HEK293 (cell line): ENCODE measurements at regions not wholly inside any gene's neighbourhood (a gene's known extent, or its start where the extent isn't known, plus 50 kb on each side); places are given as distances from the start of the nearest gene placed in this dataset.

Experiments used
- GFI1B ChIP-seq: fragments of 450-650 bp; formaldehyde crosslinking; IDR thresholded peaks from 2 replicates; pipeline ENCODE4 v1.5.1; 2016; ENCODE audit warnings: missing biosample characterization, missing genetic modification characterization
- SP2 ChIP-seq: fragments of 450-650 bp; formaldehyde crosslinking; IDR thresholded peaks from 2 replicates; pipeline ENCODE4 v1.5.1; 2016; ENCODE audit warnings: missing biosample characterization, missing genetic modification characterization
- TCF7L2 ChIP-seq: IDR thresholded peaks from 2 replicates; pipeline ENCODE4 v1.6.1; 2011; ENCODE audit warnings: low read depth, mild to moderate bottlenecking, inconsistent platforms, low read length, moderate library complexity, borderline replicate concordance
- ZBTB21 ChIP-seq: fragments of 450-650 bp; formaldehyde crosslinking; IDR thresholded peaks from 2 replicates; pipeline ENCODE4 v1.5.1; 2017; ENCODE audit warnings: missing biosample characterization, missing genetic modification characterization
- ZFP37 ChIP-seq: fragments of 450-650 bp; formaldehyde crosslinking; IDR thresholded peaks from 2 replicates; pipeline ENCODE4 v1.5.1; 2016; ENCODE audit warnings: missing biosample characterization, missing genetic modification characterization
- ZNF560 ChIP-seq: fragments of 450-650 bp; formaldehyde crosslinking; IDR thresholded peaks from 2 replicates; pipeline ENCODE4 v1.5.1; 2017; ENCODE audit warnings: missing biosample characterization, missing genetic modification characterization, borderline replicate concordance
- ZNF768 ChIP-seq: fragments of 450-650 bp; formaldehyde crosslinking; IDR thresholded peaks from 2 replicates; pipeline ENCODE4 v1.5.1; 2018; ENCODE audit warnings: missing biosample characterization, mild to moderate bottlenecking, missing genetic modification characterization
- ZNF776 ChIP-seq: fragments of 450-650 bp; formaldehyde crosslinking; IDR thresholded peaks from 2 replicates; pipeline ENCODE4 v1.5.0; 2017; ENCODE audit warnings: missing biosample characterization, missing genetic modification characterization, borderline replicate concordance
- TF ChIP-seq, protein P1 (sequence below): fragments of 450-650 bp; formaldehyde crosslinking; IDR thresholded peaks from 2 replicates; pipeline ENCODE4 v1.5.1; 2016; ENCODE audit warnings: missing biosample characterization, missing genetic modification characterization
- TF ChIP-seq, protein P2 (sequence below): IDR thresholded peaks from 2 replicates; pipeline ENCODE4 v1.6.1; 2011; ENCODE audit warnings: mild to moderate bottlenecking, low read depth, low read length, borderline replicate concordance
- TF ChIP-seq, protein P3 (sequence below): fragments of 450-650 bp; formaldehyde crosslinking; IDR thresholded peaks from 2 replicates; pipeline ENCODE4 v1.5.1; 2016; ENCODE audit warnings: missing biosample characterization, missing genetic modification characterization, borderline replicate concordance
- TF ChIP-seq, protein P4 (sequence below): fragments of 450-650 bp; formaldehyde crosslinking; IDR thresholded peaks from 2 replicates; pipeline ENCODE4 v1.5.1; 2016; ENCODE audit warnings: missing biosample characterization, missing genetic modification characterization
- TF ChIP-seq, protein P5 (sequence below): fragments of 450-650 bp; formaldehyde crosslinking; IDR thresholded peaks from 2 replicates; pipeline ENCODE4 v1.5.1; 2016; ENCODE audit warnings: missing biosample characterization, missing genetic modification characterization, low read depth

DNA sequence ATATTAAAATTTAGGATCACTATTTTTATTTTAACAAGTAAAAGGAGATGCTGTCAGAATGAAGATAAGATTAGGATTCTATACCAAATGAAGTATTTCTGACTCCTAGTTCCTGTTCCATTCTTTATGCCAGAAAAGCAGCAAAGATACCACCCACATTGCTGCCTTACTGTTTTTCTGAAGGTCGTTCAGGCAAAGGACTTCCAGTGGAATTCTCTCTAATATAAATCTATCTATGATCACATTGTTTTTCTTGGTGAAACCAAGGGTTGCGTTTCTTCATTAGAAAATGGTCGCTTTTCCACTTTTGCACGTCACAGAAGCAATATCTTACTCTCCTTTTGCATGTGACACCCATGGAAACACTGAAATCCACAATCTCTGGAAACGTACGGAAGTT lies 594.8 kb upstream of the ADGRL2 start:
- TF ChIP-seq GFI1B, result no peak
- TF ChIP-seq, protein P1, sequence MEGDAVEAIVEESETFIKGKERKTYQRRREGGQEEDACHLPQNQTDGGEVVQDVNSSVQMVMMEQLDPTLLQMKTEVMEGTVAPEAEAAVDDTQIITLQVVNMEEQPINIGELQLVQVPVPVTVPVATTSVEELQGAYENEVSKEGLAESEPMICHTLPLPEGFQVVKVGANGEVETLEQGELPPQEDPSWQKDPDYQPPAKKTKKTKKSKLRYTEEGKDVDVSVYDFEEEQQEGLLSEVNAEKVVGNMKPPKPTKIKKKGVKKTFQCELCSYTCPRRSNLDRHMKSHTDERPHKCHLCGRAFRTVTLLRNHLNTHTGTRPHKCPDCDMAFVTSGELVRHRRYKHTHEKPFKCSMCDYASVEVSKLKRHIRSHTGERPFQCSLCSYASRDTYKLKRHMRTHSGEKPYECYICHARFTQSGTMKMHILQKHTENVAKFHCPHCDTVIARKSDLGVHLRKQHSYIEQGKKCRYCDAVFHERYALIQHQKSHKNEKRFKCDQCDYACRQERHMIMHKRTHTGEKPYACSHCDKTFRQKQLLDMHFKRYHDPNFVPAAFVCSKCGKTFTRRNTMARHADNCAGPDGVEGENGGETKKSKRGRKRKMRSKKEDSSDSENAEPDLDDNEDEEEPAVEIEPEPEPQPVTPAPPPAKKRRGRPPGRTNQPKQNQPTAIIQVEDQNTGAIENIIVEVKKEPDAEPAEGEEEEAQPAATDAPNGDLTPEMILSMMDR (tag by site-specific recombination), result no peak
- TF ChIP-seq SP2 (tag by site-specific recombination), result no peak
- no peak for TF ChIP-seq ZNF768
- no peak for TF ChIP-seq ZNF560 (tag by site-specific recombination)
- no peak for TF ChIP-seq ZBTB21 (tag by site-specific recombination)
- TF ChIP-seq, protein P2, sequence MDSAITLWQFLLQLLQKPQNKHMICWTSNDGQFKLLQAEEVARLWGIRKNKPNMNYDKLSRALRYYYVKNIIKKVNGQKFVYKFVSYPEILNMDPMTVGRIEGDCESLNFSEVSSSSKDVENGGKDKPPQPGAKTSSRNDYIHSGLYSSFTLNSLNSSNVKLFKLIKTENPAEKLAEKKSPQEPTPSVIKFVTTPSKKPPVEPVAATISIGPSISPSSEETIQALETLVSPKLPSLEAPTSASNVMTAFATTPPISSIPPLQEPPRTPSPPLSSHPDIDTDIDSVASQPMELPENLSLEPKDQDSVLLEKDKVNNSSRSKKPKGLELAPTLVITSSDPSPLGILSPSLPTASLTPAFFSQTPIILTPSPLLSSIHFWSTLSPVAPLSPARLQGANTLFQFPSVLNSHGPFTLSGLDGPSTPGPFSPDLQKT, result no peak
- no peak for TF ChIP-seq ZFP37 (tag by site-specific recombination)
- no peak for TF ChIP-seq ZNF776 (tag by site-specific recombination)
- TF ChIP-seq, protein P3, sequence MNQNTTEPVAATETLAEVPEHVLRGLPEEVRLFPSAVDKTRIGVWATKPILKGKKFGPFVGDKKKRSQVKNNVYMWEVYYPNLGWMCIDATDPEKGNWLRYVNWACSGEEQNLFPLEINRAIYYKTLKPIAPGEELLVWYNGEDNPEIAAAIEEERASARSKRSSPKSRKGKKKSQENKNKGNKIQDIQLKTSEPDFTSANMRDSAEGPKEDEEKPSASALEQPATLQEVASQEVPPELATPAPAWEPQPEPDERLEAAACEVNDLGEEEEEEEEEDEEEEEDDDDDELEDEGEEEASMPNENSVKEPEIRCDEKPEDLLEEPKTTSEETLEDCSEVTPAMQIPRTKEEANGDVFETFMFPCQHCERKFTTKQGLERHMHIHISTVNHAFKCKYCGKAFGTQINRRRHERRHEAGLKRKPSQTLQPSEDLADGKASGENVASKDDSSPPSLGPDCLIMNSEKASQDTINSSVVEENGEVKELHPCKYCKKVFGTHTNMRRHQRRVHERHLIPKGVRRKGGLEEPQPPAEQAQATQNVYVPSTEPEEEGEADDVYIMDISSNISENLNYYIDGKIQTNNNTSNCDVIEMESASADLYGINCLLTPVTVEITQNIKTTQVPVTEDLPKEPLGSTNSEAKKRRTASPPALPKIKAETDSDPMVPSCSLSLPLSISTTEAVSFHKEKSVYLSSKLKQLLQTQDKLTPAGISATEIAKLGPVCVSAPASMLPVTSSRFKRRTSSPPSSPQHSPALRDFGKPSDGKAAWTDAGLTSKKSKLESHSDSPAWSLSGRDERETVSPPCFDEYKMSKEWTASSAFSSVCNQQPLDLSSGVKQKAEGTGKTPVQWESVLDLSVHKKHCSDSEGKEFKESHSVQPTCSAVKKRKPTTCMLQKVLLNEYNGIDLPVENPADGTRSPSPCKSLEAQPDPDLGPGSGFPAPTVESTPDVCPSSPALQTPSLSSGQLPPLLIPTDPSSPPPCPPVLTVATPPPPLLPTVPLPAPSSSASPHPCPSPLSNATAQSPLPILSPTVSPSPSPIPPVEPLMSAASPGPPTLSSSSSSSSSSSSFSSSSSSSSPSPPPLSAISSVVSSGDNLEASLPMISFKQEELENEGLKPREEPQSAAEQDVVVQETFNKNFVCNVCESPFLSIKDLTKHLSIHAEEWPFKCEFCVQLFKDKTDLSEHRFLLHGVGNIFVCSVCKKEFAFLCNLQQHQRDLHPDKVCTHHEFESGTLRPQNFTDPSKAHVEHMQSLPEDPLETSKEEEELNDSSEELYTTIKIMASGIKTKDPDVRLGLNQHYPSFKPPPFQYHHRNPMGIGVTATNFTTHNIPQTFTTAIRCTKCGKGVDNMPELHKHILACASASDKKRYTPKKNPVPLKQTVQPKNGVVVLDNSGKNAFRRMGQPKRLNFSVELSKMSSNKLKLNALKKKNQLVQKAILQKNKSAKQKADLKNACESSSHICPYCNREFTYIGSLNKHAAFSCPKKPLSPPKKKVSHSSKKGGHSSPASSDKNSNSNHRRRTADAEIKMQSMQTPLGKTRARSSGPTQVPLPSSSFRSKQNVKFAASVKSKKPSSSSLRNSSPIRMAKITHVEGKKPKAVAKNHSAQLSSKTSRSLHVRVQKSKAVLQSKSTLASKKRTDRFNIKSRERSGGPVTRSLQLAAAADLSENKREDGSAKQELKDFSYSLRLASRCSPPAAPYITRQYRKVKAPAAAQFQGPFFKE, result no peak
- TF ChIP-seq, protein P4, sequence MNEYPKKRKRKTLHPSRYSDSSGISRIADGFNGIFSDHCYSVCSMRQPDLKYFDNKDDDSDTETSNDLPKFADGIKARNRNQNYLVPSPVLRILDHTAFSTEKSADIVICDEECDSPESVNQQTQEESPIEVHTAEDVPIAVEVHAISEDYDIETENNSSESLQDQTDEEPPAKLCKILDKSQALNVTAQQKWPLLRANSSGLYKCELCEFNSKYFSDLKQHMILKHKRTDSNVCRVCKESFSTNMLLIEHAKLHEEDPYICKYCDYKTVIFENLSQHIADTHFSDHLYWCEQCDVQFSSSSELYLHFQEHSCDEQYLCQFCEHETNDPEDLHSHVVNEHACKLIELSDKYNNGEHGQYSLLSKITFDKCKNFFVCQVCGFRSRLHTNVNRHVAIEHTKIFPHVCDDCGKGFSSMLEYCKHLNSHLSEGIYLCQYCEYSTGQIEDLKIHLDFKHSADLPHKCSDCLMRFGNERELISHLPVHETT (tag by site-specific recombination), result no peak
- TF ChIP-seq, protein P5, sequence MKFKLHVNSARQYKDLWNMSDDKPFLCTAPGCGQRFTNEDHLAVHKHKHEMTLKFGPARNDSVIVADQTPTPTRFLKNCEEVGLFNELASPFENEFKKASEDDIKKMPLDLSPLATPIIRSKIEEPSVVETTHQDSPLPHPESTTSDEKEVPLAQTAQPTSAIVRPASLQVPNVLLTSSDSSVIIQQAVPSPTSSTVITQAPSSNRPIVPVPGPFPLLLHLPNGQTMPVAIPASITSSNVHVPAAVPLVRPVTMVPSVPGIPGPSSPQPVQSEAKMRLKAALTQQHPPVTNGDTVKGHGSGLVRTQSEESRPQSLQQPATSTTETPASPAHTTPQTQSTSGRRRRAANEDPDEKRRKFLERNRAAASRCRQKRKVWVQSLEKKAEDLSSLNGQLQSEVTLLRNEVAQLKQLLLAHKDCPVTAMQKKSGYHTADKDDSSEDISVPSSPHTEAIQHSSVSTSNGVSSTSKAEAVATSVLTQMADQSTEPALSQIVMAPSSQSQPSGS (tag by site-specific recombination), result no peak
- no peak for TF ChIP-seq TCF7L2
